ENCODE measurements at regions not wholly inside any gene's neighbourhood (a gene's known extent, or its start where the extent isn't known, plus 50 kb on each side); places are given as distances from the start of the nearest gene placed in this dataset.

DNA sequence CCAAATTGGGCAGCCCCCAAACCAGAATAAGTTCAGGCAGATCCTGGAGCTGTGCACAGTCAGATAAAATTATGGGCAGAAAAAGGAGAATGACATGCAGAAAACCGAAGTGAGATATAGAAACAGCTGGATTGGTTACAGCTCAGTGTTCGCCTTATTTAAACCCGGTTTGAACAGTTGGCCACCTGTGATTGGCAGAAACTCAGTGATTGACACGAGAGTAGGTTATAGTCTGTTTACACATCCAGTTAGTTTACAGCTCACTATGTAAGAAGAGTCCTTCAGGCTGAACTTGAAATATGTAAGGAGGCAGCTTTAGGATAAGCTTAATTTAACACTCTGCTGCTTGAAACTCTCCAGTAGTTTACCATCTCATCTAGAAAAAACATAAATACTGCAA lies 271.6 kb upstream of the ARRDC4 start:
- TF ChIP-seq, protein P1, sequence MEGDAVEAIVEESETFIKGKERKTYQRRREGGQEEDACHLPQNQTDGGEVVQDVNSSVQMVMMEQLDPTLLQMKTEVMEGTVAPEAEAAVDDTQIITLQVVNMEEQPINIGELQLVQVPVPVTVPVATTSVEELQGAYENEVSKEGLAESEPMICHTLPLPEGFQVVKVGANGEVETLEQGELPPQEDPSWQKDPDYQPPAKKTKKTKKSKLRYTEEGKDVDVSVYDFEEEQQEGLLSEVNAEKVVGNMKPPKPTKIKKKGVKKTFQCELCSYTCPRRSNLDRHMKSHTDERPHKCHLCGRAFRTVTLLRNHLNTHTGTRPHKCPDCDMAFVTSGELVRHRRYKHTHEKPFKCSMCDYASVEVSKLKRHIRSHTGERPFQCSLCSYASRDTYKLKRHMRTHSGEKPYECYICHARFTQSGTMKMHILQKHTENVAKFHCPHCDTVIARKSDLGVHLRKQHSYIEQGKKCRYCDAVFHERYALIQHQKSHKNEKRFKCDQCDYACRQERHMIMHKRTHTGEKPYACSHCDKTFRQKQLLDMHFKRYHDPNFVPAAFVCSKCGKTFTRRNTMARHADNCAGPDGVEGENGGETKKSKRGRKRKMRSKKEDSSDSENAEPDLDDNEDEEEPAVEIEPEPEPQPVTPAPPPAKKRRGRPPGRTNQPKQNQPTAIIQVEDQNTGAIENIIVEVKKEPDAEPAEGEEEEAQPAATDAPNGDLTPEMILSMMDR (IDR thresholded peaks at IDR 0.05; ENCODE audit: poor library complexity): no peak
- TF ChIP-seq EZH2 (IDR thresholded peaks at IDR 0.05; ENCODE audit: borderline replicate concordance): no peak
